GM23338 (cell line): ENCODE measurements at regions not wholly inside any gene's neighbourhood (a gene's known extent, or its start where the extent isn't known, plus 50 kb on each side); places are given as distances from the start of the nearest gene placed in this dataset.

ENCODE experiments used
- POLR2AphosphoS5 ChIP-seq: IDR thresholded peaks from 2 replicates; pipeline ENCODE4 v1.6.1; 2016; ENCODE audit warnings: antibody characterized with exemption, low read depth
- REST ChIP-seq: IDR thresholded peaks from one replicate; pipeline ENCODE4 v1.6.1; 2018; ENCODE audit warnings: antibody characterized with exemption; ENCODE audit not compliant: unreplicated experiment
- TF ChIP-seq, protein P1 (sequence below), 2 experiments: fragments of 200-600 bp in 1 of 2; sonication (generic) in 1 of 2; conservative IDR thresholded peaks; 2 replicates each; pipeline versions ENCODE4 v1.5.1 to v1.6.1; 2016 to 2017; ENCODE audit warnings: antibody characterized with exemption in 2 of 2, low read depth in 2 of 2, mild to moderate bottlenecking in 2 of 2, moderate library complexity in 1 of 2

DNA sequence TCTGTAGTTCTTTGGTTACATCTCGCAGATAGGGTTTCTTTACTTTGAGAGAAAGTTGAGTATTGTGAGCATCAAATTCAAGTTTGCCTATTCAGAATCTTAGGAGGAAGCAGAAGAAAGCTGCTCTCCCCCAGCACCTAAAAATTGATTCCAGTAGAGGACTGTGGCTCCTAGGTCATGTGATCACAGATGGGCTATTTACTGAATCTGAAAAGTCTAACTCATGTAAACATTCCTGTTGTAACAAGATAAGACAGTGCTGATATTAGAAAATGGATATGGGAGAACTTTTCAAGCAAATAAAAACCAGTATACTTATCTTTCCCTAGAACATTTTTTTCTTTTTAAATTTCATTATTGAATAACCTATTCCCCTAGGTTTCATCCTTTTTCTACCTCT, 308.4 kb upstream of the SLITRK3 start:
- TF ChIP-seq, protein P1, sequence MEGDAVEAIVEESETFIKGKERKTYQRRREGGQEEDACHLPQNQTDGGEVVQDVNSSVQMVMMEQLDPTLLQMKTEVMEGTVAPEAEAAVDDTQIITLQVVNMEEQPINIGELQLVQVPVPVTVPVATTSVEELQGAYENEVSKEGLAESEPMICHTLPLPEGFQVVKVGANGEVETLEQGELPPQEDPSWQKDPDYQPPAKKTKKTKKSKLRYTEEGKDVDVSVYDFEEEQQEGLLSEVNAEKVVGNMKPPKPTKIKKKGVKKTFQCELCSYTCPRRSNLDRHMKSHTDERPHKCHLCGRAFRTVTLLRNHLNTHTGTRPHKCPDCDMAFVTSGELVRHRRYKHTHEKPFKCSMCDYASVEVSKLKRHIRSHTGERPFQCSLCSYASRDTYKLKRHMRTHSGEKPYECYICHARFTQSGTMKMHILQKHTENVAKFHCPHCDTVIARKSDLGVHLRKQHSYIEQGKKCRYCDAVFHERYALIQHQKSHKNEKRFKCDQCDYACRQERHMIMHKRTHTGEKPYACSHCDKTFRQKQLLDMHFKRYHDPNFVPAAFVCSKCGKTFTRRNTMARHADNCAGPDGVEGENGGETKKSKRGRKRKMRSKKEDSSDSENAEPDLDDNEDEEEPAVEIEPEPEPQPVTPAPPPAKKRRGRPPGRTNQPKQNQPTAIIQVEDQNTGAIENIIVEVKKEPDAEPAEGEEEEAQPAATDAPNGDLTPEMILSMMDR (conservative IDR thresholded peaks at IDR 0.05; ENCODE audit: low read depth in 2 of 2), result no peak
- TF ChIP-seq REST, result no peak
- TF ChIP-seq POLR2AphosphoS5, result no peak
